HCT116 (cell line): ENCODE measurements at regions not wholly inside any gene's neighbourhood (a gene's known extent, or its start where the extent isn't known, plus 50 kb on each side); places are given as distances from the start of the nearest gene placed in this dataset.

Experiments
- ZNF274 ChIP-seq: fragments of 200-500 bp; sonication (Bioruptor generic); IDR thresholded peaks from 2 replicates; pipeline ENCODE4 v1.6.1; 2014; ENCODE audit warnings: mild to moderate bottlenecking, low read depth, low read length, inconsistent platforms
- TF ChIP-seq, protein P1 (sequence below), 3 experiments: fragments of 200-600 bp in 1 of 3; sonication (generic) in 1 of 3; IDR thresholded peaks in 2 of 3; conservative IDR thresholded peaks in 1 of 3; 2 replicates each; pipeline ENCODE4 v1.5.1; 2012 to 2017; ENCODE audit warnings: low read depth in 2 of 3, low read length in 2 of 3, antibody characterized with exemption in 1 of 3, borderline replicate concordance in 1 of 3, control low read depth in 1 of 3, mild to moderate bottlenecking in 1 of 3, mixed read lengths in 1 of 3, mixed run types in 1 of 3, moderate library complexity in 1 of 3; ENCODE audit not compliant: insufficient read depth in 1 of 3

DNA sequence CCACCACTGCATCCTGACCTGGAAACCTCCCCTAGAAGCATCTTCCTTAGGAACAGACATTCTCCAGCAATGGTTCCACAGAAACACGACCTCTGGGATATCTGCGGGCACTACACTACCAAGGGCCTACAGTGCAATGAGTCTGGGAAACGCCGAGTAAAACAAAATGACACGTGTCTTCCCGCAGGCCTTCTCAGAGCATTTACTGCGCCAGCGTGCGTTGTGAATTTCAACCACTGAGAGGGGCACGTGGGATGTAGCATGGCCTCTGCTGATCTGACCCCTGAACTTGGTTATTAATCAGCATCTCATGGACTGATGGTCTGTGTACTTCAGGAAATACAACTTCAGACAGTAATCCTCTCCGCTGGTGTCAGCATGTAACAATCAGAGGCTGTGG is 173.0 kb downstream of the C16orf95 start:
- TF ChIP-seq, protein P1, sequence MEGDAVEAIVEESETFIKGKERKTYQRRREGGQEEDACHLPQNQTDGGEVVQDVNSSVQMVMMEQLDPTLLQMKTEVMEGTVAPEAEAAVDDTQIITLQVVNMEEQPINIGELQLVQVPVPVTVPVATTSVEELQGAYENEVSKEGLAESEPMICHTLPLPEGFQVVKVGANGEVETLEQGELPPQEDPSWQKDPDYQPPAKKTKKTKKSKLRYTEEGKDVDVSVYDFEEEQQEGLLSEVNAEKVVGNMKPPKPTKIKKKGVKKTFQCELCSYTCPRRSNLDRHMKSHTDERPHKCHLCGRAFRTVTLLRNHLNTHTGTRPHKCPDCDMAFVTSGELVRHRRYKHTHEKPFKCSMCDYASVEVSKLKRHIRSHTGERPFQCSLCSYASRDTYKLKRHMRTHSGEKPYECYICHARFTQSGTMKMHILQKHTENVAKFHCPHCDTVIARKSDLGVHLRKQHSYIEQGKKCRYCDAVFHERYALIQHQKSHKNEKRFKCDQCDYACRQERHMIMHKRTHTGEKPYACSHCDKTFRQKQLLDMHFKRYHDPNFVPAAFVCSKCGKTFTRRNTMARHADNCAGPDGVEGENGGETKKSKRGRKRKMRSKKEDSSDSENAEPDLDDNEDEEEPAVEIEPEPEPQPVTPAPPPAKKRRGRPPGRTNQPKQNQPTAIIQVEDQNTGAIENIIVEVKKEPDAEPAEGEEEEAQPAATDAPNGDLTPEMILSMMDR (IDR thresholded peaks at IDR 0.05 in 2 of 3, conservative IDR thresholded peaks at IDR 0.05 in 1 of 3; ENCODE audit: borderline replicate concordance in 1 of 3, insufficient read depth in 1 of 3, low read depth in 2 of 3, low read length in 2 of 3) = no peak
- no peak for TF ChIP-seq ZNF274
